Neuronal stem cell (in vitro differentiated cells): ENCODE measurements at regions not wholly inside any gene's neighbourhood (a gene's known extent, or its start where the extent isn't known, plus 50 kb on each side); places are given as distances from the start of the nearest gene placed in this dataset.
"Not testable (repeated sequence)": the region's sequence is repeated elsewhere in the genome, so short reads cannot be mapped to it uniquely, and the experiment has no call there.

Experiments
- DNase-seq: peaks from one replicate; pipeline ENCODE4 v3.0.0-alpha.2; 2013; ENCODE audit warnings: low spot score
- H2AFZ ChIP-seq: one replicate; pipeline ENCODE4 v1.6.1; 2013; ENCODE audit warnings: mild to moderate bottlenecking, low read length, inconsistent platforms
- H2AK5ac ChIP-seq: 2 replicates; pipeline ENCODE4 v1.6.1; 2013; ENCODE audit warnings: low read depth, mild to moderate bottlenecking, inconsistent platforms, low read length, moderate library complexity, mixed read lengths
- H2BK120ac ChIP-seq: 2 replicates; pipeline ENCODE4 v1.6.1; 2013; ENCODE audit warnings: low read depth, mild to moderate bottlenecking, inconsistent platforms, low read length, moderate library complexity, mixed read lengths
- H2BK12ac ChIP-seq: one replicate; pipeline ENCODE4 v1.6.1; 2013; ENCODE audit warnings: low read length, inconsistent platforms
- H2BK15ac ChIP-seq: 2 replicates; pipeline ENCODE4 v1.6.1; 2013; ENCODE audit warnings: mild to moderate bottlenecking, low read length, inconsistent platforms, mixed read lengths
- H2BK5ac ChIP-seq: one replicate; pipeline ENCODE4 v1.6.1; 2013; ENCODE audit warnings: inconsistent platforms, mild to moderate bottlenecking, low read length, moderate library complexity
- H3K14ac ChIP-seq: one replicate; pipeline ENCODE4 v1.6.1; 2013; ENCODE audit warnings: low read length, inconsistent platforms
- H3K18ac ChIP-seq: 2 replicates; pipeline ENCODE4 v1.6.1; 2013; ENCODE audit warnings: low read length, inconsistent platforms
- H3K23ac ChIP-seq: 2 replicates; pipeline ENCODE4 v1.6.1; 2013; ENCODE audit warnings: low read depth, mild to moderate bottlenecking, mixed read lengths, low read length, inconsistent platforms; ENCODE audit not compliant: poor library complexity
- H3K27ac ChIP-seq: replicated peaks from 3 replicates; pipeline ENCODE4 v1.5.1; 2013; ENCODE audit warnings: low read length, inconsistent platforms
- H3K27me3 ChIP-seq, 3 experiments: 2 replicates each; pipeline ENCODE4 v1.6.1; 2013; ENCODE audit warnings: low read length in 3 of 3, mild to moderate bottlenecking in 2 of 3, inconsistent platforms in 1 of 3, low read depth in 1 of 3, mixed read lengths in 1 of 3, moderate library complexity in 1 of 3; ENCODE audit not compliant: control insufficient read depth in 3 of 3, insufficient read depth in 3 of 3
- H3K36me3 ChIP-seq, 2 donors: replicated peaks in 1 of 2; 2 replicates each; pipeline ENCODE4 v1.6.1; 2013; ENCODE audit warnings: low read length in 2 of 2; ENCODE audit not compliant: control insufficient read depth in 2 of 2, insufficient read depth in 2 of 2
- H3K4ac ChIP-seq: 2 replicates; pipeline ENCODE4 v1.6.1; 2013; ENCODE audit warnings: inconsistent platforms, mild to moderate bottlenecking, low read length, moderate library complexity
- H3K4me1 ChIP-seq, 2 donors: 1 replicate in 1 of 2; 2 replicates in 1 of 2; pipeline ENCODE4 v1.6.1; 2013; ENCODE audit warnings: low read length in 2 of 2, low read depth in 1 of 2; ENCODE audit not compliant: control insufficient read depth in 2 of 2, insufficient read depth in 1 of 2
- H3K4me2 ChIP-seq: one replicate; pipeline ENCODE4 v1.6.1; 2013; ENCODE audit warnings: mild to moderate bottlenecking, low read length, inconsistent platforms; ENCODE audit not compliant: insufficient read depth, poor library complexity, severe bottlenecking
- H3K4me3 ChIP-seq, 2 donors: 2 replicates each; pipeline ENCODE4 v1.5.1; 2013; ENCODE audit warnings: low read length in 2 of 2, mild to moderate bottlenecking in 2 of 2, inconsistent platforms in 1 of 2, moderate library complexity in 1 of 2
- H3K79me1 ChIP-seq: one replicate; pipeline ENCODE4 v1.6.1; 2013; ENCODE audit warnings: low read depth, mild to moderate bottlenecking, inconsistent platforms, low read length, moderate library complexity
- H3K9ac ChIP-seq: one replicate; pipeline ENCODE4 v1.6.1; 2013; ENCODE audit warnings: mild to moderate bottlenecking, low read depth, low read length, inconsistent platforms; ENCODE audit not compliant: poor library complexity
- H3K9me3 ChIP-seq, 2 donors: replicated peaks in 1 of 2; 2 replicates each; pipeline versions ENCODE3 to v1.6.1; 2013; ENCODE audit warnings: low read length in 2 of 2, mild to moderate bottlenecking in 2 of 2, inconsistent platforms in 1 of 2, low read depth in 1 of 2, mixed read lengths in 1 of 2, moderate library complexity in 1 of 2; ENCODE audit not compliant: control insufficient read depth in 2 of 2, insufficient read depth in 1 of 2
- H4K8ac ChIP-seq: one replicate; pipeline ENCODE4 v1.6.1; 2013; ENCODE audit warnings: low read depth, mild to moderate bottlenecking, inconsistent platforms, low read length, moderate library complexity
- H4K91ac ChIP-seq: one replicate; pipeline ENCODE4 v1.6.1; 2013; ENCODE audit warnings: low read length, low read depth, mild to moderate bottlenecking, inconsistent platforms; ENCODE audit not compliant: poor library complexity
- WGBS, 2 donors: extraction: QIAGEN DNeasy Blood & Tissue Kit; methylation state at CpG; one replicate each; pipeline ENCODE4 v1.1.7; 2013; ENCODE audit warnings: missing lambda C conversion rate in 2 of 2, mixed read lengths in 1 of 2; ENCODE audit not compliant: insufficient read length in 2 of 2, insufficient replicate concordance in 1 of 2; ENCODE audit errors: extremely low coverage in 2 of 2; 5-methylcytosine and 5-hydroxymethylcytosine counted together

- no CpG with 5 or more reads among the region's 7 CpGs for WGBS, 2 donors
- H3K23ac ChIP-seq, H3K27me3 ChIP-seq: not testable (repeated sequence)
These were observed 62.2 kb upstream of the GRB10 start for GRCh38 chr7:50844861-50845260.

GRCh38 chr7:50842041-50842440 lies 59.3 kb upstream of the GRB10 start:
- no peaks in the 10 kb centered on the region for H3K27me3 ChIP-seq
- H3K14ac ChIP-seq: no peak overlapping the region
- H2BK5ac ChIP-seq: no peak overlapping the region
- no peak overlapping the region for H2AFZ ChIP-seq
- H3K9me3 ChIP-seq: no peaks in the 10 kb centered on the region
- no peak overlapping the region for H3K4me3 ChIP-seq
- no peak overlapping the region for H3K4ac ChIP-seq
- no peak for DNase-seq
- H3K79me1 ChIP-seq: no peaks in the 10 kb centered on the region
- no peak overlapping the region for H4K8ac ChIP-seq
- no peak overlapping the region for H4K91ac ChIP-seq
- H3K27ac ChIP-seq: no peak overlapping the region
- WGBS, 2 donors: no CpG with 5 or more reads among the region's 6 CpGs
- no peak overlapping the region for H2AK5ac ChIP-seq
- H2BK15ac ChIP-seq: no peak overlapping the region
- no peak overlapping the region for H2BK12ac ChIP-seq
- no peak overlapping the region for H3K4me2 ChIP-seq
- no peak overlapping the region for H3K18ac ChIP-seq
- H3K23ac ChIP-seq: no peak overlapping the region
- no peak overlapping the region for H3K9ac ChIP-seq
- no peaks in the 10 kb centered on the region for H3K4me1 ChIP-seq
- no peak overlapping the region for H2BK120ac ChIP-seq
- no peaks in the 10 kb centered on the region for H3K36me3 ChIP-seq

More at GRCh38 chr7:50844861-50845260, 62.2 kb upstream of the GRB10 start:
- H2BK12ac ChIP-seq, H3K4ac ChIP-seq, H2BK15ac ChIP-seq, H4K8ac ChIP-seq, DNase-seq, H3K14ac ChIP-seq, H2BK120ac ChIP-seq, H2AFZ ChIP-seq, H3K4me1 ChIP-seq, H3K27ac ChIP-seq, H3K79me1 ChIP-seq, H2AK5ac ChIP-seq, H3K18ac ChIP-seq, H3K9me3 ChIP-seq, H3K9ac ChIP-seq, H2BK5ac ChIP-seq, H3K4me2 ChIP-seq, H3K4me3 ChIP-seq, H3K36me3 ChIP-seq, H4K91ac ChIP-seq: not testable (repeated sequence)

GRCh38 chr7:50838675-50839377 lies 56.1 kb upstream of the GRB10 start:
- Histone ChIP-seq H2BK120ac (no peak overlapping the region), H3K4me1 (no peaks in the 10 kb centered on the region), H3K4ac (no peak overlapping the region), H4K91ac (no peak overlapping the region), H2AK5ac (no peak overlapping the region), H3K18ac (no peak overlapping the region), H3K9me3 (no peaks in the 10 kb centered on the region), H2BK12ac (no peak overlapping the region), H4K8ac (no peak overlapping the region), H3K14ac (no peak overlapping the region), H3K9ac (no peak overlapping the region), H3K4me2 (no peak overlapping the region), H3K23ac (no peak overlapping the region), H2BK15ac (no peak overlapping the region), H3K4me3 (no peak overlapping the region), H3K27ac (no peak overlapping the region), H3K36me3 (no peaks in the 10 kb centered on the region), H2BK5ac (no peak overlapping the region), H3K79me1 (no peaks in the 10 kb centered on the region), H3K27me3 (no peaks in the 10 kb centered on the region), H2AFZ (no peak overlapping the region)
- no peak for DNase-seq
- no CpG with 5 or more reads among the region's 10 CpGs for WGBS, 2 donors

- H2BK5ac ChIP-seq: no peak overlapping the region
- no peak overlapping the region for H3K23ac ChIP-seq
- H2BK120ac ChIP-seq: no peak overlapping the region
- no peak overlapping the region for H4K8ac ChIP-seq
- H2BK15ac ChIP-seq: no peak overlapping the region
- no peak overlapping the region for H4K91ac ChIP-seq
- H2BK12ac ChIP-seq: no peak overlapping the region
- H3K18ac ChIP-seq: no peak overlapping the region
- H3K14ac ChIP-seq: no peak overlapping the region
- WGBS, 2 donors: no CpG with 5 or more reads among the region's 11 CpGs
- no peaks in the 10 kb centered on the region for H3K9me3 ChIP-seq
- no peak overlapping the region for H3K9ac ChIP-seq
- no peak for DNase-seq
- H3K4me3 ChIP-seq: no peak overlapping the region
- no peak overlapping the region for H3K27ac ChIP-seq
- peak overlapping the region; percentile 51 for H2AFZ ChIP-seq
- H3K4ac ChIP-seq: no peak overlapping the region
- H3K4me1 ChIP-seq: no peaks in the 10 kb centered on the region
- H2AK5ac ChIP-seq: no peak overlapping the region
- H3K4me2 ChIP-seq: no peak overlapping the region
- no peaks in the 10 kb centered on the region for H3K36me3 ChIP-seq
- H3K79me1 ChIP-seq: no peaks in the 10 kb centered on the region
- no peaks in the 10 kb centered on the region for H3K27me3 ChIP-seq
These were observed 55.3 kb upstream of the GRB10 start for GRCh38 chr7:50837965-50838364.
